Spleen (tissue), 7 donors: ENCODE measurements at regions not wholly inside any gene's neighbourhood (a gene's known extent, or its start where the extent isn't known, plus 50 kb on each side); places are given as distances from the start of the nearest gene placed in this dataset.

Experiments
- CTCF ChIP-seq, 11 experiments: fragments of 200-600 bp in 7 of 11; fragments of 450-650 bp in 4 of 11; sonication (generic) in 4 of 11; IDR thresholded peaks in 8 of 11; conservative IDR thresholded peaks in 3 of 11; 1 replicate in 7 of 11; 2 replicates in 4 of 11; pipeline versions ENCODE4 v1.4.0 to v1.8.0; 2016 to 2021; ENCODE audit warnings: antibody characterized with exemption in 11 of 11, inconsistent platforms in 4 of 11, mild to moderate bottlenecking in 1 of 11
- POLR2A ChIP-seq, 3 donors: fragments of 450-650 bp; IDR thresholded peaks; one replicate each; pipeline ENCODE4 v1.5.1; 2017; ENCODE audit warnings: antibody characterized with exemption in 3 of 3, mild to moderate bottlenecking in 1 of 3
- POLR2AphosphoS5 ChIP-seq, 3 donors: sonication (generic); formaldehyde crosslinking; IDR thresholded peaks; one replicate each; pipeline ENCODE4 v1.5.1; 2017; ENCODE audit warnings: antibody characterized with exemption in 3 of 3
- donor health status: DM: no; HTN: no; CAD: no; lungs with moderate emphysema.
- donor health status: DM: no; HTN: no; CAD: no.
- donor health status: DM: no; HTN: no; CAD: no.

- TF ChIP-seq POLR2A (IDR thresholded peaks at IDR 0.05) = no peak
- peak in 5 of 11 experiments; percentile 37 to 71 (median 65) for TF ChIP-seq CTCF (IDR thresholded peaks at IDR 0.05 in 8 of 11, conservative IDR thresholded peaks at IDR 0.05 in 3 of 11)
- no peak for TF ChIP-seq POLR2AphosphoS5 (IDR thresholded peaks at IDR 0.05)
Observed at GRCh38 chrY:19433059-19433458, 311.5 kb downstream of the KDM5D start.
